Osteocyte (in vitro differentiated cells): ENCODE measurements at regions not wholly inside any gene's neighbourhood (a gene's known extent, or its start where the extent isn't known, plus 50 kb on each side); places are given as distances from the start of the nearest gene placed in this dataset.

Experiments used
- DNase-seq: peaks from one replicate; pipeline ENCODE4 v3.0.0; 2021; ENCODE audit warnings: mixed read lengths; ENCODE audit not compliant: unreplicated experiment; ENCODE audit errors: extremely low spot score
- H3K27ac Mint-ChIP-seq: one replicate; pipeline ENCODE4 v1.8.0; 2021; ENCODE audit warnings: mild to moderate bottlenecking, mixed read lengths; ENCODE audit not compliant: unreplicated experiment
- H3K27me3 Mint-ChIP-seq: one replicate; pipeline ENCODE4 v1.8.0; 2021; ENCODE audit warnings: mixed read lengths; ENCODE audit not compliant: unreplicated experiment
- H3K36me3 Mint-ChIP-seq: one replicate; pipeline ENCODE4 v1.8.0; 2021; ENCODE audit warnings: mixed read lengths; ENCODE audit not compliant: unreplicated experiment
- H3K4me1 Mint-ChIP-seq: one replicate; pipeline ENCODE4 v1.8.0; 2021; ENCODE audit warnings: mixed read lengths; ENCODE audit not compliant: unreplicated experiment
- H3K4me3 Mint-ChIP-seq: one replicate; pipeline ENCODE4 v1.8.0; 2021; ENCODE audit warnings: mild to moderate bottlenecking, moderate library complexity, mixed read lengths; ENCODE audit not compliant: unreplicated experiment
- H3K9me3 Mint-ChIP-seq: one replicate; pipeline ENCODE4 v1.8.0; 2021; ENCODE audit warnings: mixed read lengths; ENCODE audit not compliant: unreplicated experiment
- CTCF ChIP-seq: fragments of 200-600 bp; sonication (generic); IDR thresholded peaks from 2 replicates; pipeline ENCODE4 v1.5.0; 2021; ENCODE audit warnings: antibody characterized with exemption, mild to moderate bottlenecking, moderate library complexity

- DNase-seq, result no peak
- H3K9me3 Mint-ChIP-seq, result no peaks in the 10 kb centered on the region
- no peak overlapping the region for H3K4me3 Mint-ChIP-seq
- no peaks in the 10 kb centered on the region for H3K27me3 Mint-ChIP-seq
- H3K36me3 Mint-ChIP-seq, result no peaks in the 10 kb centered on the region
- no peak overlapping the region for H3K27ac Mint-ChIP-seq
- no peak for TF ChIP-seq CTCF
- peaks cover 14% of the 10 kb centered on the region for H3K4me1 Mint-ChIP-seq
Measured at GRCh38 chr13:39254601-39255000, 216.3 kb downstream of the NHLRC3 start.

- Mint-ChIP-seq H3K4me3 (no peak overlapping the region), H3K36me3 (no peaks in the 10 kb centered on the region), H3K9me3 (no peaks in the 10 kb centered on the region), H3K4me1 (peaks cover 19% of the 10 kb centered on the region), H3K27me3 (no peaks in the 10 kb centered on the region), H3K27ac (no peak overlapping the region)
- no peak for TF ChIP-seq CTCF
- no peak for DNase-seq
Measured at GRCh38 chr13:39257642-39258041, 219.4 kb downstream of the NHLRC3 start.

- Mint-ChIP-seq H3K9me3 (no peaks in the 10 kb centered on the region), H3K4me1 (peaks cover 8% of the 10 kb centered on the region), H3K4me3 (no peak overlapping the region), H3K27ac (no peak overlapping the region), H3K27me3 (no peaks in the 10 kb centered on the region), H3K36me3 (peaks cover 2% of the 10 kb centered on the region)
- no peak for TF ChIP-seq CTCF
- DNase-seq, result no peak
Measured at GRCh38 chr13:39259371-39260140, 221.3 kb downstream of the NHLRC3 start.

- no peak for DNase-seq
- H3K27ac Mint-ChIP-seq, result no peak overlapping the region
- peak; percentile 51 for TF ChIP-seq CTCF
- H3K4me1 Mint-ChIP-seq, result peaks cover 6% of the 10 kb centered on the region
- no peaks in the 10 kb centered on the region for H3K27me3 Mint-ChIP-seq
- peaks cover 6% of the 10 kb centered on the region for H3K36me3 Mint-ChIP-seq
- peaks cover 10% of the 10 kb centered on the region for H3K9me3 Mint-ChIP-seq
- no peak overlapping the region for H3K4me3 Mint-ChIP-seq
Measured at GRCh38 chr13:39263033-39263432, 224.8 kb downstream of the NHLRC3 start.

GRCh38 chr13:39263531-39263930, 225.3 kb downstream of the NHLRC3 start:
- Mint-ChIP-seq H3K27me3 (no peaks in the 10 kb centered on the region), H3K4me1 (peaks cover 7% of the 10 kb centered on the region), H3K4me3 (no peak overlapping the region), H3K9me3 (peaks cover 10% of the 10 kb centered on the region), H3K27ac (no peak overlapping the region), H3K36me3 (peaks cover 6% of the 10 kb centered on the region)
- TF ChIP-seq CTCF, result no peak
- no peak for DNase-seq
